ENCODE measurements at regions not wholly inside any gene's neighbourhood (a gene's known extent, or its start where the extent isn't known, plus 50 kb on each side); places are given as distances from the start of the nearest gene placed in this dataset.

DNA sequence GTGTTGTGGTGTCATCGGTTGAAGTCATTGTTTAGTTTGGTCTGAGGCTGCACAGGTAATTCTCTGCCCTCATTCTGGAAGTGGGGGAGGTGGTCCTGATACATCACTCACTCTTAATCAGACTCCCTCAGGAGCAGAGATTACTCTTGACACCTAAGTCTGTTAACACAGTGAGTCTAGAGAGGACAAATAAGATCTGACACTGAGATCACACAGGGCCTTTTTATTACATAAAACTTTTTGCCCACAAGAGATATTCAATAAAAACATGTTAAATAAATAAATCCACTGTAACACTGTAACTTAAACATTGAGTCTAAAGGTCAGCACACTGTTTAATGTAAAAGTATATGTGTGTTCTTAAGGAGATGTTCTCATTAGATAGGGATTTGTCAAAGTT lies 57.1 kb upstream of the MBNL1 start:
- TF ChIP-seq TAF1 (conservative IDR thresholded peaks at IDR 0.05) (no peak), EGR1 (IDR thresholded peaks at IDR 0.05; ENCODE audit: low read depth in 2 of 2) (no peak), RXRA (IDR thresholded peaks at IDR 0.05) (no peak)
- TF ChIP-seq, protein P1, sequence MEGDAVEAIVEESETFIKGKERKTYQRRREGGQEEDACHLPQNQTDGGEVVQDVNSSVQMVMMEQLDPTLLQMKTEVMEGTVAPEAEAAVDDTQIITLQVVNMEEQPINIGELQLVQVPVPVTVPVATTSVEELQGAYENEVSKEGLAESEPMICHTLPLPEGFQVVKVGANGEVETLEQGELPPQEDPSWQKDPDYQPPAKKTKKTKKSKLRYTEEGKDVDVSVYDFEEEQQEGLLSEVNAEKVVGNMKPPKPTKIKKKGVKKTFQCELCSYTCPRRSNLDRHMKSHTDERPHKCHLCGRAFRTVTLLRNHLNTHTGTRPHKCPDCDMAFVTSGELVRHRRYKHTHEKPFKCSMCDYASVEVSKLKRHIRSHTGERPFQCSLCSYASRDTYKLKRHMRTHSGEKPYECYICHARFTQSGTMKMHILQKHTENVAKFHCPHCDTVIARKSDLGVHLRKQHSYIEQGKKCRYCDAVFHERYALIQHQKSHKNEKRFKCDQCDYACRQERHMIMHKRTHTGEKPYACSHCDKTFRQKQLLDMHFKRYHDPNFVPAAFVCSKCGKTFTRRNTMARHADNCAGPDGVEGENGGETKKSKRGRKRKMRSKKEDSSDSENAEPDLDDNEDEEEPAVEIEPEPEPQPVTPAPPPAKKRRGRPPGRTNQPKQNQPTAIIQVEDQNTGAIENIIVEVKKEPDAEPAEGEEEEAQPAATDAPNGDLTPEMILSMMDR (IDR thresholded peaks at IDR 0.05; ENCODE audit: low read depth, low read length, missing input control) = no peak
